M059J (cell line): ENCODE measurements at regions not wholly inside any gene's neighbourhood (a gene's known extent, or its start where the extent isn't known, plus 50 kb on each side); places are given as distances from the start of the nearest gene placed in this dataset.
A peak's percentile ranks its signal among the peaks of the same experiment; 100 is the strongest.

Source experiments
- DNase-seq: peaks from one replicate; pipeline ENCODE4 v3.0.0-alpha.2; 2012; ENCODE audit warnings: low read depth

DNA sequence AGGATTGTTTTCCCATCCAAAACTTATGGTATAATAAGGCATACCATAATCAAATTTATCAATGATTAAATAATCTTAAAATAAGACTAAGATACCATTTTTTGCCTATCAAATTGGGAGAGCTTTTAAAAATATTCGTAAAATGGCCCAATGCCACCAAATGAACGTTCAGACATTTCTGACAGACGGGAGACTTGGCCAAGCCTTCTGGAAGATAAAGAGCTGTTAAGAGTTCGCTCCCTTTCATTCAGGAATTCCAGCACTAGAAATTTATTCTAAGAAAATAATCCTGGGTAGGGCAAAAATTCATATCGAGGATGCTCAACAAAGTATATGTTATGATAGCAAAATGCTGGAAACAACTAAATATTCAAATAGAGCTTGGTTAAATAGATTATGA is 85.6 kb upstream of the NEO1 start:
- no peak for DNase-seq

DNA sequence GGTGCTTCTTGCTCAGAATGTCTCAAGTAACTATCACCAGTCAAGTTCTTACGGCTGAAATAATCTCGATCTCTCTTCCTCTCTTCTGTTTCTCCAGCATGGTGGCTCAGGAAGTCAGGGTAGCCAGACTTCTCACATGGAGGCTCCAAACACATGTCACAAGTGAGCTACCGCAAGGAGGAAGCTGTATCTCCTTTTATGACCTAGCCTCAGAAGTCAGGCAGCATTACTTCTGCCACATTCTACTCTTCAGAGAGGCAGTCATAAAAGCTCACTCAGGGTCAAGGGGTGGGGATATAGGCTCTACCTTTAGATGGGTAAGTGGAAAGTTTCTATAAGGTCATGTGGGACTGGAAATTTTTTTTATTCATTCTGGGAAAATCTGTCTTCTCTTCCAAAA is 86.6 kb upstream of the NEO1 start:
- DNase-seq, result no peak

DNA sequence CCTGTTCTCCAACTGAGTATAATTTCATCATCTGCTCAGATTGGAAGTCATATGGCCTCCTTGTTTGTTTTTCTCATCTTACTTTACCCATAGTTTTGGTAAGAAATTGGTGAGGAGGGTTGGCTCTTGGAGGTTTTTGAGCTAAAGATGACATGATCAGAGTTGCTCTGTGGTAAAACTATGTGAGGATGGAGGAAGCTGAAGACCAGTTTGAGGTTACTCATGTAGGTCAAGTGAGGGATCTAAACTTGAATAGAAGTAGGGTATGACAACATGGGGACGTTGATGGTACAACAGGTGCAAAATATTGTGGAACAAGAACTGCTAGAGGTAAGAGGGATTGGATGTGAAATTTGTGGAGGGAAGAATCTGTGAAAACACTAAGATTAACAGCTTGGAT is 87.7 kb upstream of the NEO1 start:
- DNase-seq, result no peak

DNA sequence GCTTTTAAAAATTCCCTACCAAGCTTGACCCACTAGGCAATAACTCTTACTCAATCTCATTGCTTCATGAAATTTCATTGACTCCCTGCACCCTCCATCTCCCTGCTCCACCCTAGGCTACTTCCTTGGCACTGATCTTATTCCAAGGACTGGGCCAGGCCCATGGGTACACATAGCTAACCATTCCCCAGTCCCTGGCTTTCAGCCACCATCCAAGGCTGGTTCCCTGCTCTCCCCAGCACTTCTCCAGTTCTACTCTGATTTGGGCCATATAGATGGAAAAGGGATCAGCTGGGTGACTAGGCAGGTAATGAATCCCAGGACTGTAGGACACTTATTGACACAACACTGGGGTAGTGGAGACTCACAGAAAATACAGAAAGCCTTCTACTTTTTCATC is 88.1 kb upstream of the NEO1 start:
- no peak for DNase-seq

DNA sequence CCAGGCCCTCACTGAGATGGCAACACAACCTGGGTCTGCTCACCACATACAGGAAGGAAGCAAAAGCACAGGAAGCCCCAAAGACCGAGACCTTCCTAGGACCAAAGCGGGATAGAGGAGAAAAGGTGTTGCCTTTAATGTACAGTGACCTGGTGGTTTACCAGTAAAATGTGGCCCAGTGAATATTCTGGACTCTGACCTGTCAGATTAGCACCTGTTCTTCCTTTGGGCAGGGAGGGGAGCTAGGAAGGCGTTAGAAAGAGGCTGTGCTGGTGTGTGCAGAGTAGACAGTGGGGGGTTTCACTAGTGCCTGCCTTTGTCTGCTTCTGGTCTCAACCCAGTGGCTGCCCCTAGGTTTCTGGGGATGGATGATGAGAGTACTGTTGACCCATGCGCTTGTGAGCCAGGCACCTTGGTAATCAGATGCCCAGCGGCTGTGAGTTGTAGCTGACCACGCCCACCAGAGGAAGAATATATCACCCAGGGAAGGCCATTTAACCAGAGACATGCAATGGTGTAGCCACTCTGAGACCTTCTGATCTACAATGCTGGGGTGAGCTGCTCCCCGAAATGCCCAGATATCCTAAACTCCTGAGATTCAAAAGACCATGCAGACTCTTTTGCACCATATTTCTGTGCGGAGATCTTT is 90.1 kb upstream of the NEO1 start:
- DNase-seq, result no peak

DNA sequence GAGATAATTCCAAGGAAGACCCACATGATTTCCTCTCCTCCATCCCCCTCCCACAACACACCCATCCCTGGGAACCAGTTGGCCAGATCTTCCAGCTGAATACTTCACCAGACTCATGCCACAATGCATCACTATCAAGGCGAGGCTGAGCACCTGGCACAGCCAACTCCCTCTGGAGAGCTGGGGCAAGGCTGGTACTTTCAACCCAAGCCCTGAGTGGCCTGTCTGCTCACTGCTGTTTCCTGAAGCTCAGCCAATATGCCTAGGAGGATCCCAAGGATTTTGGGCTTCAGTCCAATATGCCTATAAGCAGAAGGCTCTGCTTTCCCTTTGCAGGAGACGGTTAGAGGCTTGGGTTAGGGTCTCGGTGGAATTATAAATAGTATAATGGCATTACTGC is 90.9 kb upstream of the NEO1 start:
- no peak for DNase-seq

DNA sequence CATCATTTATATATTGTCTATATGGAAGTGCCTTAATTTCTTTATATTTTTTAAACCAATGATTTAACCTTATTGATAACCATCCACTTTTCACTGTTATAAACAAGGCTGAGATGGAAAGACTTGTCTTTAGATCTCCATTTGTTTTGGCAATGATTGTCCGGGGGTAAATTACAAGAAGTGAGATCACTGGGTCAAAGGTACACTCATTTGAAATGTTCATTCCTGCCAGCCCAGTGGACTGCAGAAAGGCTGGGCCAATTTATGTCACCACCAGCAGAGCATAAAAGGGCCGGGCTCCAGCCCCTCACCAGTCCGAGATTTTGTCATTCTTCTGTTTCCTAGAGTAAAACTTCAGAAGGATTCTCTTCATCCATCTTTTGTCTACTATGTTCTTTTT is 93.6 kb upstream of the NEO1 start:
- no peak for DNase-seq

DNA sequence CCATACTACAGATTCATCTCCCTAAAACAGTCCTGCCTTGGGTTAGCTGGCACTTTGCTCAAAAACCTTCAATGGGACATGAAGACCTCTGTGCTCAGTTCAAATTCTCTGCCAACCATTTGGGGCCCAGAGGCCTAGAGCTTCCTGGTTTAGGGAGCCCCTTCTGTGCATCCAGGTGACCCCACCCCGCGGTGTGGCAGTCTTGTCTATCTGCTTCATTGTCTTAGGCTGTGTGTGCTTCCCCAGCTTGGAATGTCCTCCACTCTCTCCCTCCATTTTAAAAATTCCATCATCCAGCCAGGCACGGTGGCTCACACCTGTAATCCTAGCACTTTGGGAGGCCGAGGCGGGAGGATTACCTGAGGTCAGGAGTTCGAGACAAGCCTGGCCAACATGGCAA is 99.0 kb upstream of the NEO1 start:
- no peak for DNase-seq

DNA sequence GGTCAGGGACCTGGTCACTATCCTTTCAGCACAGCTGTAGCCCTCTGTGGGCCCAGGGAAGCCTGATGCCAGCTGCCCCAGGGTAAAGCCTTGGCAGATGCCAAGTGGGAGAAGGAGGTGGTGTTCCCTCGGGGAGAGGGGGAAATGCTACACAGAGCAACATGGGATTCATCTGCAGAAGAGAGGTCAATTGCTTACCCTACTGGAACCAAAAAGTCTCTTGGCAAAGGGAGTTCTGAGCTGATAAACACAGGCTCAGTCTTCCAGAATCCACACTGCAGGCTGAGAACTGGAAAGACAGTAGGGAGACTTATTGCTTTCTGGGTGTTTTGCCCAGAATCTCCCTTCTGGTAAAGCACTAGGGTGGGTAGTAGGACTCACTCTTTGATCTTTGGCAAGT is 100.1 kb upstream of the NEO1 start:
- no peak for DNase-seq

DNA sequence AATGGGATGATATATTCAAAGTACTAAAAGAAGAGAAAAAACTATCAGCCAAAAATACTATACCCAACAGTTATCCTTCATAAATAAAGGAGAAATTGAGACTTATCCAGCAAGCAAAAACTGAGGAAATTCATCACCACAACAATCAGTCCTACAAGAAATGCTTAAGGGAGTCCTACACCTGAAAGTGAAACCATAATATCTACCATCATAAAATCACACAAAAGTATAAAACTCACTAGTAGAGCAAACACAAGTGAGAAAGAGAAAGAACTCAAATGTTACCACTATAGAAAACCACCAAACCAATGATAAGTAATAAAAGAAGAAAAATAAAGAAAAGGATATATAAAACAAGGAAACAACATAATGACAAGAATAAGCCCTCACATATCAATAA is 103.6 kb upstream of the NEO1 start:
- no peak for DNase-seq

DNA sequence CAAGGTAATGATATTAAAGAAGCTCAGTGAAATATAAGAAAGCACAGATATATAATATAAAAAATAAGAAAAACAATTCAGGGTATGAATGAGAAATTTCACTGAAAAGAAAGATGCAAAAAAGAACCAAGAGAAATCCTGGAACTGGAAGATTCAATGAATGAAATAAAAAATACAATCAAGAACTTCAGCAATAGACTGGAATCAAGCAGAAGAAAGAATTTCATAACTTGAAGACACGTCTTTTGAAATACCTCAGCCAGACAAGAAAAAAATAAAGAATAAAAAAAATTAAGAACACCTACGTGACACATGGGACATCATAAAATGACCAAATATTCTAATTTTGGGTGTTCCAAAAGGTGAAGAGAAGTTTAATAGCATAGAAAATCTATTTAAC is 104.6 kb upstream of the NEO1 start:
- DNase-seq, result no peak

DNA sequence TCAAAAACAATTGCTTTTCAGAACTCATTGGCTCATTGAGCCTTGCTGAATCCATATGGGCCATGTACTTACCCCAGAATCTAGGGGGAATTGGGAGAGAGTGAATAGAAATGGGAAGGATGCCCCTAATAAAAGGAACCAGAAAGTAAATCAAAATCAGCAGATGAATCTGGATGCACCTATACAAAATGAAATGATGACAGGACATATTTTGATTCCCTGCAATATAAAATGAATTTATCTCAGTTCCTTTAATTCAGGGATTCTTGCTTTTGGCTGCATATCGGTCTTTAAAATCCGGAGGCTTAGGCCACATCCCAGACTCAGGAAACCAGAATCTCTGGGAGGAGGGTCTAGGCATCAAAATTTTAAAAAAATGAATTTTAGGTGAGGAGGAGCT is 107.7 kb upstream of the NEO1 start:
- no peak for DNase-seq

DNA sequence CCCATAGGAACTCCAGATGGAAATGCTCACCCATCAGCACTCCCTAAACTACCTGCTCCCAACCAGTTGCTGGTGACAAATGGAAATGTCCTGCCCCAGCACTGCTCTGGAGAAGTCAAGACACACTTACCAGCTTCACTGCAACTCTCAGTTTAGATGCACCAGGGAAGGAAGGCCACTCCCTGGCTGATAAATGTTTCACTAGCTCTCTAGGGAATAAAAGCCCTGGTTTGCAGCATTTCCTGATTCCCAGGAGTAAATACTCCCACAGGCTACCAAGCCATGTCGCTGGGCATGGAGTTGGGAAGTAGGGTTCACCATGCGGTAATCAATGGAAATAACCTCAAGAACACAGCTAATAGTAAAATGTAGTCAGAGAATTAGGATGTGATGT is 112.0 kb upstream of the NEO1 start:
- no peak for DNase-seq

DNA sequence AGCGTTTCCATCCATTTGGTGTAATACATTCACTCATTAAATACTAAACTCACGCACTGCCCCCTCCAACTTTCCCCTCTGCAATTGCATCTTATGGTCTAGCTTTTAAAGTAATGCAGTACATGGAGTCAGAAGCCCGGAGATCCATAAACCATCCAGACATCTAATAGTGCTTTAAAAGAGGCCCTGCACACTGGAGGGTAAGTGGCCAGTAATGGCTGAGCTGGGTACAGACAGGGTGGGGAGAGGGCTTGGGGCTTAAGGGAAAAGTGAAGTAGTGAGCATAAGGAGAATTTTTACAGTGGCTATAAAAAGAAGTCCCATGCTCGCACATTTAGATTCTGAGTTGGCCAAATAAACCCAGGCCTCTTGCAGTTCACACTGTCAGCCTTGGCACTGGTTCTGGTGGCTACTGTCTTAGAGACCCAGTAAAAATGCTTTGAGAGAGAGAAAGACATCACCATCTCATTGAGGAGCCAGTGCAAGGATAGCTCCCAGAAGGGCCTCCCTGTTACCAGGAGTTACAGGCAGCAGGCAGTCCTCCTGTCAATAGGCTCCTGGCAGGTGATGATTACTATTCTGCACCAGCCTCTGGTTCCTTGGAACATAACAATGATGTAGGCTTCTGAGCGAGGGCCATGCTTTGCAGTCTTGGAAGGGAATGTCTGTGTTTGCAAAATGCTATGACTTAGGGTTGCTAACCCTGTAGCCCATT is 112.6 kb upstream of the NEO1 start:
- DNase-seq, result no peak

DNA sequence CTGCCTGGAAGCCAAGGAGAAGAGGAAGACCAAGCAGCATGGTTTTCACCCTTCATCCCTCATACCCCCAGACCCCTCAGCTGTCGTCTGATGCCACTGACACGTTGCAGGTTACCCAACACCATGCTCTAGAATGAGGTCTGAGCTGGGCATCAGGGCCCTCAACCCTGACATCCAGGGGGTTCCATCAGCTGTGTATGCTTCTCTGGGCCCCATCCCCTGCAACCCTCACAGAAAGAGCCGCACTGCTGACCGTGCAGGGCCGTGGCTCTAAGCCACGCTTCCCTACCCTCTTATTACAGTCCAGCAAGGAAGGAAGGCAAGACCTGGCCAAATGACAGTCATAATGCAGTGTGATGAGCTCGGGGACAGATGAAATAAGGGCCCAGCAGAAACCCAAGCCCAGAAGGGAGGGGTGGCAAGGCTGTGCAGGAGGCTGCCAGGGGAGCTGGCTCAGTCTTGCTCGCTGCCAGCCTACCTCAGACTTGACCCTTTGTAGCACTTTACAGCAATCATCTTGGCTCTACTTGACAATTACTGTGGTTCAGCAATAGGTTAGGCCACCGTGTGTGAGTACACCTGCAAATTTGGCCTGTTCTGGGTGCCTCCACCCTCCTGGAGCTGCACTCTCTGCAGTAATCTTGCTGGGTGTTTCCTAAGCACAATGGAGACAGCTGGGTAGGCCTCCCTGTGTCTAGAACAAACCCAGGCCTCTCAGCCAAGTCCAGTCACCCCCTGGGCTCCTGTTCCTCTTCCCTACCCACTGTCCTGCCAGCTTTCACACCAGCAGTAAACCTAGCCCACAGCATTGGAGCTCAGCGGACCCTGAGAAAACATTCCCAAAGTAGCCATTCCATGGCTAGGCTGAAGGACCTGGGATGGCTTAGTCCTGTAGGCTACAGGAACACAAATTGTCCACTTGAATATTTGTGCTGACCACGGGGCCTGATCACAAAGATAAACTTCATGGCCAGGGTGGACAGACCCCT is 115.3 kb upstream of the NEO1 start:
- DNase-seq, result no peak

DNA sequence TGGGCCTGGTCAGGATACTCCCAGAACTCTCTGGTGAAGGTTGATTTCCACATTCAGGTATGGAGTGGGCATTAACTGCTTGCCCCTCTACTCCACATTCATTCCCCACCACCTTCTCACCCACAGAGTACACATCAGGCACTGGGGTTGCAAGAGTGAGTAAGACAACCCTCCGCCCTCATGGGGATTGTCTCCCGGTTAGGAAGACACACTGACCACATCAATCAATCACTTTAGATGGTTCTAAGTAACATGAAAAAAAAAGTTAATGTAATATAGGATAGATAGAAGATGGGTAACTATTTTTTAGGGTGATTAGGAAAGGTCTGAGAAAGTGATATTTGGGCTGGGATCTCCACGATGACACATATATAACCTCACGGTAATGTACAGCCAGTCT is 116.0 kb upstream of the NEO1 start:
- DNase-seq, result no peak

DNA sequence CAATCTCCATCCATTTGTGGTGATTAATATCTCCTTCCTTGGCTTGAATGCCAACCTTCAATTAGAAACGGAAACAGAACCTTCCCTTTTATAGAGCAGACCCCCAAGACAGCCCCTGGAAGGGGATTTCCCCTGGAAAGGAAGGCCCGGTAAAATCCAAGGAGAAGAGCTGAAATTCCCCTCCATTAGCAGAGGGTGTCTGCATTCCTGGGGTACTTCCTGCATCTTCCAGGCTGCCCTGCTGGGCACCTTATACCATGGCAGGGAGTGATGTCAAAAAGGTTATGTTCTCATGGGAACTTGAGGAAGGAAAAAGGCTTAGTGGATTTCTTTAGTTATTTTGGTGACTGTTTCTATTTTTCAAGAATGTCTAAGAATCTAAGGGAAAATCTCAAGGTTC is 116.7 kb upstream of the NEO1 start:
- DNase-seq, result no peak

DNA sequence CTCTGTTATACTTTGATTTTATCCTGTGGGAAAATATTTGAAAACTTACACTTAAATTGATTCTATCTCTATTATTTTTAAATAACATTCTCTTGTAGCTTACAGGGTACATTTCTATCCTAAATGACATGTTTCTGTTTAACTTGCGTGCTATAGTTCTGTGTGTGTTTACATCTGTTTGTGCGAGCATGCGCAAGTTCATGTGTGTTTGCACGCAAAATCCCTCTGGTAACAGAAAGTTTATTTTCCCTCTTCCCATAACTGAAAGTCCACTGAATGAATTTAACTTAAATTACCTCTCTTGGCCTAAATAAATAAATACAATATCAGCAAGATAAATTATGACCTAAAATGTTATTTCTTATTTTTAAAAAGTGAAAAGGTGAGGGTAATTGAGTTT is 117.3 kb upstream of the NEO1 start:
- DNase-seq, result no peak

DNA sequence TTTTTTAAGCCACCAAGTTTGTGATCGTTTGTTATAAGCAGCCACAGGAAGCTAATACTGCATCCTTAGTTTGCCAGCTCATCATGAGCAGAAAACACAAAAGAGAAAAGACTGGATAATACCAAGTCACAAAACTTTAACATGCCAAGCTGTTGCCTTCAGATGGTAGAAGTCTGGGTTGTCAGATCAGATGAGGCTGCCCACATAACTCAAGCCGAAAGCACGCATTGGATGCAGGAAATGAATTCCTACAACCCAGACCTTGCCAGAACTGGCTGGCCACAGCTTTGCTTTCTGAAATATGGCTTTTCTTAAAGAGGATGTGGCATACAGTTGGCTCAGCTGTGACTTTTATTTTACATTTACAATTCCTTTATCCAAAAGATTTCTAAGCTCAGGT is 118.3 kb upstream of the NEO1 start:
- DNase-seq, result peak; percentile 1

DNA sequence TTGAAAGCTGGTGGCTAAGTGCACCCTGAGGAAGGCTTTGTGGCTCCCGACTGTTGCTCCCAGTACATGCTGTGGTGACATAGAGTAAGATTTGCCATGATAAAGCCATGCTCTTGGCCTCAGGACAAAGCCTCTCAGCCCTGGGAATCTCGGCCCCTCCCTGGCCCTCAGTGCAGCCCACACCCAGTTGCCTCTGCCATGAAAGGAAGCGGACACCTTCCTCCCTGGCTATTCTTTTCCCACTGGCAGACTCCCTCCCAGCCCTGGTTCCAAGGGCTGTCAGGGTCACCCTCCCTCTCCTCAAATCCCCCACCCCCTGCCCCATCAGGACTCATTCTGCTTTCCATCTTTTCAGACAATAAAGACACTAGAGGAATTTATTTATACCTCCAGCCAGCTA is 119.8 kb upstream of the NEO1 start:
- DNase-seq, result no peak

DNA sequence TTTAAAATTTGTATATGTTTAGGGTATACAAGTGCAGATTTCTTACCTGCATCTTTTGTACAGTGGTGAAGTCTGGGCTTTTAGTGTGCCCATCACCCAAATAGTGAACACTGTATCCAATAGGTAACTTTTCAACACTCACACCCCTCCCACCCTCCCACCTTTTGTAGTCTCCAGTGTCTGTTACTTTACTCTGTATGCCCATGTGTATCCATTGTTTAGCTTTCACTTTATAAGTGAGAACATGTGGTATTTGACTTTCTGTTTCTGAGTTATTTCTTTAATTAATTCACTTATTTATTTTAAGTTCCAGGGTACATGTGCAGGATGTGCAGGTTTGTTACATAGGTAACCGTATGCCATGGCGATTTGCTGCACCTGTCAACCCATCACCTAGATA is 124.8 kb upstream of the NEO1 start:
- no peak for DNase-seq

DNA sequence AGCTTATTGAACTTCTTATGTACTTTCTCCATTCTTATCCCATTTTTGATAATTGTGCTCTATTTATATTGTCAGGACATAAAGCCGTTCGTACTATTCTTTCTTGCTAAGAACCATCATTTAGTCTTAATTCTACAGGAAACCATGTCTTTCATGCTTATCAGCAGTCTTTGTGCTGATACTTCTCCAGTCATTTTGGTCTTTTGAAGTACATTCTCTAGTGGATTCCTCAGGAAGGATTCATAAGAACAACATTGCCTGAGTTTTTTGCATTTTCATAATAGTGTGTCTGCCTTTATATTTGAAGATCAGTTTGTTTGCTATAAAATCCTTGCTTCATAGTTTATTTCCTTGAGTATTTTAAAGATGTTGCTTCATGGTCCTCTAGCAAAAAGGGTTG is 126.6 kb upstream of the NEO1 start:
- DNase-seq, result no peak

DNA sequence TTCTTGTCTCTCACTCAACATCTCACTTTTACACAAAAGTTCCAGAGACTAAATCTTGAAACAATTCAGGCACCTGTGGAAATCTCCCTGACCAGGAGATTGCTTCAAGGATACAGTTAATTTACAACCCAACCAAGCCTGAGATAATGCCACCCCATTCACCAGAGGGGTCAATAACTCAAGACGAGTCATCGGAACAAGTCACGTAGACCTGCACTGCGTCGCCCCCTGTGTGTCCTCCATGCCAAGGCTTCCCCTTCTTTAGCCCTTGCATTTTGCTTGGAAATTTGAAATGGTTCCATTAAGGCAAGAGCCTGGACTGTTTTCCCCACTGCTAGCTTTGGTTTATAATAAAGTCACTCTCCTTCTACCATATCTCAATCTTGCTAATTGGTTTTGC is 129.0 kb upstream of the NEO1 start:
- no peak for DNase-seq
